ENCODE measurements at regions not wholly inside any gene's neighbourhood (a gene's known extent, or its start where the extent isn't known, plus 50 kb on each side); places are given as distances from the start of the nearest gene placed in this dataset.

DNA sequence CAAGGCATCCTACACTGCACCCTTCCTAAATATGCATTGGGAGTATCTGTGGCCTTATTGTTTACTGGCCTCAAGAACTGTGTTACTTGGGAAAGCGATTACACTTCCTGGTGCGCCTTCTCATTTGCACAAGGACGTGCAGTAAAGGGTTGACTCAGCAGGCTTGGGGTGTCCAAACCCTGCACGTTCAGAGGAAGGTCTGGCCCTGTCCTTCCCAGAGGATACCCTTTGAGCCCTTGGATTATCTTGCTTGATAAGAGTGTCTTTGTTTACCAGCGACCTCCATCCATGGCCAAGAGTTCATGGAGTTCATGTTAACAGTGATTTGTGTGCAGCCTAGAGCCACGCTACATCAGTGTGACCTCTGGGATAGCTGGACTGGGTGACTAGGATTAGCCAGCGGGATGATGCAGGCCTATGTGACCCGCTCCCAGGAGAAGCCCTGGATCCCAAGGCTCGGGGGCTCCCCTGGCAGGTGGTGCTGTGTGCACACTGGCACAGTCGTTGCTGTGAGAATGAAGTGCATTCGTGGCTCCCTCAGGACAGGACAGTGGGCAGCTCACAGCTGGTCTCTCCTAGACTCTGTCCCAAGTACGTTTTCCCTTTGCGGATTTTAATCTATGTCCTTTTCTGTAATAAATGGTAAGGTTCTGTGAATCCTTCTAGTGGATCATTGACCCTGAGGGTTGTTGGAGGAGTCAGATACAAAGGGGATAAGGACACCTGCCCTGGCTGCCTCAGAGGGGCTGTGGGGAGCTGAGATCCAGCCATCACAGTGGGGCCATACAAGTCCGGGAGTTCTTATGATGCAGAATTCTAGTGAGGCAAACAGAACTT lies 73.5 kb downstream of the TTLL2 start (continued):
- TF ChIP-seq, protein P1, sequence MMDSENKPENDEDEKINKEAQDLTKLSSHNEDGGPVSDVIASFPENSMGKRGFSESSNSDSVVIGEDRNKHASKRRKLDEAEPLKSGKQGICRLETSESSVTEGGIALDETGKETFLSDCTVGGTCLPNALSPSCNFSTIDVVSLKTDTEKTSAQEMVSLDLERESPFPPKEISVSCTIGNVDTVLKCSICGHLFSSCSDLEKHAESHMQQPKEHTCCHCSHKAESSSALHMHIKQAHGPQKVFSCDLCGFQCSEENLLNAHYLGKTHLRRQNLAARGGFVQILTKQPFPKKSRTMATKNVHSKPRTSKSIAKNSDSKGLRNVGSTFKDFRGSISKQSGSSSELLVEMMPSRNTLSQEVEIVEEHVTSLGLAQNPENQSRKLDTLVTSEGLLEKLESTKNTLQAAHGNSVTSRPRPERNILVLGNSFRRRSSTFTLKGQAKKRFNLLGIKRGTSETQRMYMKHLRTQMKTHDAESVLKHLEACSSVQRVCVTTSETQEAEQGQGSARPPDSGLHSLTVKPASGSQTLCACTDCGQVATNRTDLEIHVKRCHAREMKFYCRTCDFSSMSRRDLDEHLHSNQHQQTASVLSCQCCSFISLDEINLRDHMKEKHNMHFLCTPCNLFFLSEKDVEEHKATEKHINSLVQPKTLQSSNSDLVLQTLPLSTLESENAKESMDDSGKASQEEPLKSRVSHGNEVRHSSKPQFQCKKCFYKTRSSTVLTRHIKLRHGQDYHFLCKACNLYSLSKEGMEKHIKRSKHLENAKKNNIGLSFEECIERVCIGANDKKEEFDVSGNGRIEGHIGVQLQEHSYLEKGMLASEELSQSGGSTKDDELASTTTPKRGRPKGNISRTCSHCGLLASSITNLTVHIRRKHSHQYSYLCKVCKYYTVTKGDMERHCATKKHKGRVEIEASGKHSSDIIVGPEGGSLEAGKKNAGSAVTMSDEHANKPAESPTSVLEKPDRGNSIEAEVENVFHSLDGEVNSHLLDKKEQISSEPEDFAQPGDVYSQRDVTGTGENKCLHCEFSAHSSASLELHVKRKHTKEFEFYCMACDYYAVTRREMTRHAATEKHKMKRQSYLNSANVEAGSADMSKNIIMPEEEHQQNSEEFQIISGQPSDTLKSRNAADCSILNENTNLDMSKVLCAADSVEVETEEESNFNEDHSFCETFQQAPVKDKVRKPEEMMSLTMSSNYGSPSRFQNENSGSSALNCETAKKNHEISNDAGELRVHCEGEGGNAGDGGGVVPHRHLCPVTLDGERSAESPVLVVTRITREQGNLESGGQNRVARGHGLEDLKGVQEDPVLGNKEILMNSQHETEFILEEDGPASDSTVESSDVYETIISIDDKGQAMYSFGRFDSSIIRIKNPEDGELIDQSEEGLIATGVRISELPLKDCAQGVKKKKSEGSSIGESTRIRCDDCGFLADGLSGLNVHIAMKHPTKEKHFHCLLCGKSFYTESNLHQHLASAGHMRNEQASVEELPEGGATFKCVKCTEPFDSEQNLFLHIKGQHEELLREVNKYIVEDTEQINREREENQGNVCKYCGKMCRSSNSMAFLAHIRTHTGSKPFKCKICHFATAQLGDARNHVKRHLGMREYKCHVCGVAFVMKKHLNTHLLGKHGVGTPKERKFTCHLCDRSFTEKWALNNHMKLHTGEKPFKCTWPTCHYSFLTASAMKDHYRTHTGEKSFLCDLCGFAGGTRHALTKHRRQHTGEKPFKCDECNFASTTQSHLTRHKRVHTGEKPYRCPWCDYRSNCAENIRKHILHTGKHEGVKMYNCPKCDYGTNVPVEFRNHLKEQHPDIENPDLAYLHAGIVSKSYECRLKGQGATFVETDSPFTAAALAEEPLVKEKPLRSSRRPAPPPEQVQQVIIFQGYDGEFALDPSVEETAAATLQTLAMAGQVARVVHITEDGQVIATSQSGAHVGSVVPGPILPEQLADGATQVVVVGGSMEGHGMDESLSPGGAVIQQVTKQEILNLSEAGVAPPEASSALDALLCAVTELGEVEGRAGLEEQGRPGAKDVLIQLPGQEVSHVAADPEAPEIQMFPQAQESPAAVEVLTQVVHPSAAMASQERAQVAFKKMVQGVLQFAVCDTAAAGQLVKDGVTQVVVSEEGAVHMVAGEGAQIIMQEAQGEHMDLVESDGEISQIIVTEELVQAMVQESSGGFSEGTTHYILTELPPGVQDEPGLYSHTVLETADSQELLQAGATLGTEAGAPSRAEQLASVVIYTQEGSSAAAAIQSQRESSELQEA (CRISPR knock-in tag; IDR thresholded peaks at IDR 0.05; ENCODE audit: not compliant biosample characterization), result peak; percentile 64
- TF ChIP-seq ZSCAN31 (CRISPR knock-in tag; IDR thresholded peaks at IDR 0.05; ENCODE audit: low read depth), result peak; percentile 89
- peak; percentile 72 for TF ChIP-seq ZEB1 (IDR thresholded peaks at IDR 0.05; ENCODE audit: insufficient replicate concordance, low read depth)
- peak; percentile 82 for TF ChIP-seq JUN (CRISPR knock-in tag; IDR thresholded peaks at IDR 0.05)
- no peak for TF ChIP-seq HNRNPUL1 (IDR thresholded peaks at IDR 0.05; ENCODE audit: low read depth, low read length)
- no peak for TF ChIP-seq ZNF7 (CRISPR knock-in tag; IDR thresholded peaks at IDR 0.05)
- TF ChIP-seq NFE2L2 (IDR thresholded peaks at IDR 0.05; ENCODE audit: low read length), result no peak; the same call in 1 of the 2 replicates
- peak; percentile 82 for TF ChIP-seq GZF1 (CRISPR knock-in tag; IDR thresholded peaks at IDR 0.05)
- peak; percentile 62; the same call in 1 of the 2 replicates for TF ChIP-seq ZBTB21 (CRISPR knock-in tag; IDR thresholded peaks at IDR 0.05)
- peak; percentile 93 for TF ChIP-seq ZMAT3 (CRISPR knock-in tag; conservative IDR thresholded peaks at IDR 0.05)
- TF ChIP-seq ZNF788 (CRISPR knock-in tag; IDR thresholded peaks at IDR 0.05; ENCODE audit: borderline replicate concordance), result peak; percentile 99; the same call in 1 of the 2 replicates
- TF ChIP-seq, protein P2, sequence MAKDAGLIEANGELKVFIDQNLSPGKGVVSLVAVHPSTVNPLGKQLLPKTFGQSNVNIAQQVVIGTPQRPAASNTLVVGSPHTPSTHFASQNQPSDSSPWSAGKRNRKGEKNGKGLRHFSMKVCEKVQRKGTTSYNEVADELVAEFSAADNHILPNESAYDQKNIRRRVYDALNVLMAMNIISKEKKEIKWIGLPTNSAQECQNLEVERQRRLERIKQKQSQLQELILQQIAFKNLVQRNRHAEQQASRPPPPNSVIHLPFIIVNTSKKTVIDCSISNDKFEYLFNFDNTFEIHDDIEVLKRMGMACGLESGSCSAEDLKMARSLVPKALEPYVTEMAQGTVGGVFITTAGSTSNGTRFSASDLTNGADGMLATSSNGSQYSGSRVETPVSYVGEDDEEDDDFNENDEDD (CRISPR knock-in tag; IDR thresholded peaks at IDR 0.05; ENCODE audit: borderline replicate concordance), result peak; percentile 74; the same call in 1 of the 2 replicates
- no peak; the same call in 1 of the 2 replicates for TF ChIP-seq ATF7-NPFF (CRISPR knock-in tag; IDR thresholded peaks at IDR 0.05; ENCODE audit: low read depth)
- TF ChIP-seq, protein P3, sequence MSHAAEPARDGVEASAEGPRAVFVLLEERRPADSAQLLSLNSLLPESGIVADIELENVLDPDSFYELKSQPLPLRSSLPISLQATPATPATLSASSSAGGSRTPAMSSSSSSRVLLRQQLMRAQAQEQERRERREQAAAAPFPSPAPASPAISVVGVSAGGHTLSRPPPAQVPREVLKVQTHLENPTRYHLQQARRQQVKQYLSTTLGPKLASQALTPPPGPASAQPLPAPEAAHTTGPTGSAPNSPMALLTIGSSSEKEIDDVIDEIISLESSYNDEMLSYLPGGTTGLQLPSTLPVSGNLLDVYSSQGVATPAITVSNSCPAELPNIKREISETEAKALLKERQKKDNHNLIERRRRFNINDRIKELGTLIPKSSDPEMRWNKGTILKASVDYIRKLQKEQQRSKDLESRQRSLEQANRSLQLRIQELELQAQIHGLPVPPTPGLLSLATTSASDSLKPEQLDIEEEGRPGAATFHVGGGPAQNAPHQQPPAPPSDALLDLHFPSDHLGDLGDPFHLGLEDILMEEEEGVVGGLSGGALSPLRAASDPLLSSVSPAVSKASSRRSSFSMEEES (CRISPR knock-in tag; IDR thresholded peaks at IDR 0.05), result peak; percentile 83
- TF ChIP-seq ZZZ3 (CRISPR knock-in tag; IDR thresholded peaks at IDR 0.05; ENCODE audit: borderline replicate concordance), result no peak
- TF ChIP-seq ZNF12 (CRISPR knock-in tag; IDR thresholded peaks at IDR 0.05), result no peak
- TF ChIP-seq, protein P4, sequence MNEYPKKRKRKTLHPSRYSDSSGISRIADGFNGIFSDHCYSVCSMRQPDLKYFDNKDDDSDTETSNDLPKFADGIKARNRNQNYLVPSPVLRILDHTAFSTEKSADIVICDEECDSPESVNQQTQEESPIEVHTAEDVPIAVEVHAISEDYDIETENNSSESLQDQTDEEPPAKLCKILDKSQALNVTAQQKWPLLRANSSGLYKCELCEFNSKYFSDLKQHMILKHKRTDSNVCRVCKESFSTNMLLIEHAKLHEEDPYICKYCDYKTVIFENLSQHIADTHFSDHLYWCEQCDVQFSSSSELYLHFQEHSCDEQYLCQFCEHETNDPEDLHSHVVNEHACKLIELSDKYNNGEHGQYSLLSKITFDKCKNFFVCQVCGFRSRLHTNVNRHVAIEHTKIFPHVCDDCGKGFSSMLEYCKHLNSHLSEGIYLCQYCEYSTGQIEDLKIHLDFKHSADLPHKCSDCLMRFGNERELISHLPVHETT (CRISPR knock-in tag; conservative IDR thresholded peaks at IDR 0.05), result peak; percentile 43; the same call in 1 of the 2 replicates
